ENCODE measurements at regions not wholly inside any gene's neighbourhood (a gene's known extent, or its start where the extent isn't known, plus 50 kb on each side); places are given as distances from the start of the nearest gene placed in this dataset.
"Not testable (repeated sequence)": the region's sequence is repeated elsewhere in the genome, so short reads cannot be mapped to it uniquely, and the experiment has no call there.

DNA sequence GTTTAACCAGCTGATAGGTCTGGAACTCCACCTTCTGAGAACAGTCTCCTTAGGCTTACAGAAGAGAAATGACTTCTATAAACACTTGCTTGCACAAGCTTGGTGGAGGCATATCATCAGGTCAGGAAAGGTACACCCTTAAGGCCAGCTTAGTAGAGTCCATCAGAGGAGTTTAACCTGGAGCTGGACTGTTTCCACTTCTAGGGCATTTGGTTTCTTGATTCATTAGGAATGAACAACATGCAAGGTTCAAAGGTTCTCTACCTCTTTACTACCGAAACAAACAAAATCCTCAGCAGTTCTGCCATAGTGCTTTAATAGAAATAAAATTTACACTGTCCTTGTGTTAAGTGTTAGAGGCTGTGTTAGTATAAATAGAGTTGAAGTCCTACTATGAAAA is 171.4 kb upstream of the NPY2R start:
- ATAC-seq: no peak

DNA sequence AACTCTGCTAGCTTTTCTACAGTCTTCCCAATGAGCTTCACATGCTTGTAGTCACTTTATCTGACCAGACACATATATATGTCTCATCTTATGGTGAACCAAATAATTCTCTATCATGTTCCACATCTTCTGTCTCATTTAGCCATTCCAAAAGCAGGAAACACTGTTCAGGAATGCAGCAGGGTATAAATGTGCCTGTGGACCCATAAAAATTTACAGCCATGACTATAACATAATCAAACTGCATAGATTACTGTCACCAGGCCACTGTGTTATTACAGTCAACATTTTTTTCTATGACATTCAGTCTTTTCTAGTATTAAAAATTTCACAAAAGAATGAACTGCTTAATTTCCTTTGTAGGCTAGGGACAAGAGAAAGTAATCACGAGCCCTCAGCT is 170.0 kb upstream of the NPY2R start:
- no peak for ATAC-seq

DNA sequence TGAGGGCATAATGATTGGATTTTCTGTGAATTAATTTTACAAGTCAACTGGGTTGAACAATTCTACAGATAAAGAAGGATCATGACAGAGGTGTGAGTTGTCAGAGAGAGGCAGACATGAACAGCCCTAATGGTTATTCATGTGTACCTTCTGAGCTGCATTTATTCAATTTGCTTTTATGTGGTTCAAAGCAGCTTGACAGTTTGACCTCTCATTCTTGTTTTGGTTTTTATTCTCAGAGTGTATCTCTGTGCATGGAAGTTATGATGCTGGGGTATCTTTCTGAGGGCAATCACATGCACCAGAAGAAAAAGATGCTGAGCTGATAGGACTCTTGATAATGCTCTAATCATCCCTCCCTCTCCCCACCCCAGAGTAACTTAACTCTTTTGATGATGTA is 169.3 kb upstream of the NPY2R start:
- no peak for ATAC-seq

DNA sequence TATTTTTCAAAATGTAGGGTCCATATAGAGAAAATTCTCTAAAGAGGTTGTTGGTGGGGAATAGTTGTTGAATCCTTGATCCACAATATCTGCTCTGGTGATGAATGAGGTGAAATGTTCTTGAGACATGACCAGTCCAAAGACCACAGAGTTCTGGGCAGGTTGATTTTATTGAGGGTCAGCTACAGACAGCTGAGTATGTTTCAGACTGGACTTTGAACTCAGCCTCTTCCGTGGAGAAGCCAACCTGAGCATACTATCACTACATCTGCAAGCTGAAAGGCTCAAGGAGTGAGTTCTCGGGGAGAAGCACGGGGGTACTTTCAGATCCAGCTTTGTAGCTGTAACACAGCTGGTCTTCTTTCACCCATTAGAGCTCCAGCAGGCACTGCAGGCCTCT is 168.4 kb upstream of the NPY2R start:
- ATAC-seq: no peak

DNA sequence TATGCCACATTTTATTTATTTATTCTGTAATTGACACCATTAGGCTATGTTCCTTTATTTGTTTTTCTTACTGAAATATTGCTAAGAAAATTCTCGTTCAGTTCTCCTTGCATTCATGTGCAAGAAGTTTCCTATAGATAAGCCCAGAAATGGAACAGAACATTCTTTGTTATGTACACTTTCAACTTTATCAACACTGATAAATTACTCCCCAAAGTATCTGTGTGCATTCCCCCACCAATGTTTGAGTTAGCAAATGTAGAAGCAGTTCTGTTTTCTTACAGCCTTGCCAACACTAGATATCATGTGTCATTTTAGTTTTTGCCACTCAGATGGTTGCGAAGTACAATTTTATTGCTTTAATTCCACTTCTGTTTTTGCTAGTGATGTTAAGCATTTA is 166.4 kb upstream of the NPY2R start:
- no peak for ATAC-seq

DNA sequence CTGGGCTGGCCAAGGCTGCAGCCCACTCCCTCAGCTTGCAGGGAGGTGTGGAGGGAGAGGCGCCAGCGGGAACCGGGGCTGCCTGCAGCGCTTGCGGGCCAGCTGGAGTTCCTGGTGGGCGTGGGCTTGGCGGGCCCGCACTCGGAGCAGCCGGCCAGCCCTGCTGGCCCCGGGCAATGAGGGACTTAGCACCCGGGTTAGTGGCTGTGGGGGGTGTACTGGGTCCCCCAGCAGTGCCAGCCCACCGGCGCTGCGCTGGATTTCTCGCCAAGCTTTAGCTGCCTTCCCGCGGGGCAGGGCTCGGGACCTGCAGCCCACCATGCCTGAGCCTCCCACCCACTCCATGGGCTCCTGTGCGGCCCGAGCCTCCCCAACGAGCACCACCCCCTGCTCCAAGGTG is 164.2 kb upstream of the NPY2R start:
- not testable (repeated sequence) for ATAC-seq

DNA sequence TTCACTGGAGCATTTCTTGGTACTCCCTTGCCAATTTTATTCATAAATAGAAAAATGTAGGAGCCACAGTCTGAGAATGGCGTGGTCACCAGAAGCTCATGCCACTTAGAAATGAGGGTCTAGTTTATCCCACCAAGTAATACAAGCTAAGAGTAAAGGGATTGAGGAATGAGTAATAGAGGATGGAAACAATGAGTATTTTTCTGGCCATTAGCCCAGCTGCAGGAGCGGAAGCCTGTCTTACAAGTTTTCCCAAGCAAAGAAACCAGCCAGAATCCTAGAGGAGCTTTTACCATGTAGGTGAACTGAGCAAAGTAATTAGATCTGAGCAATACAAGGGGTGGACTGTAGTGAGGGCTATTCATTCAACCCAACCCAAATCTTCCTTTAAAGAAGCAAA is 160.7 kb upstream of the NPY2R start:
- no peak for ATAC-seq

DNA sequence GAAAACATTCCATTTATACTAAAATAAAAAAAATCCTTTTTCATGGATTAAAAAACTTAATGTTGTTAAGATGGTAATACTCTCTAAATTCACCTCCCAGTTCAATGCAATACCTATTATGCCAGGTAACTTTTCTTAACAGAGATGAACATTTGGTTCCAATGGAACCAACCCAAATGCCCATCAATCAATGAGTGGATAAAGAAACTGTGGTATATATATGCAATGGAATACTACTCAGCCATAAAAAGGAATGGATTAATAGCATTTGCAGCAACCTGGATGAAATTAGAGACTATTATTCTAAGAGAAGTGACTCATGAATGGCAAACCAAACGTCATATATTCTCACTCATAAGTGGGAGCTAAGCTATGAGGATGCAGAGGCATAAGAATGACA is 154.4 kb upstream of the NPY2R start:
- not testable (repeated sequence) for ATAC-seq

DNA sequence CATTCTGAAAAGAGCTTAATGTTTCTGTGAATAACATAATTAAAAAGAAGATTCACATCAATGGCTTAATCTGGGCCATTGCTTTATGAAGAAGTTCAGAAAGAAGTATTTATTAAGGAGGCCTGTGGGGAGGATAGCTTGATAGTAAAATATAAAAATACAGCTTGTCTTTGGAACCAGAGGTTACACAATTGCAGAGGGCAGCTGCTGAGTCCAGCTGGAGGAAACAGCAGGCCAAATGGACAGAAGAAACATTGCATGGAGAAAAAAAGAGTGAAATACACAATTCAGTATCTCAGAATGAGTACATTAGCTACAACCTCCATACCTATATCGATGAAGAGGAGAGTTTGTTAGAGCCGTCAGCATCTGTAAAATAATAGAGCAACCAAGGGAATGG is 148.0 kb upstream of the NPY2R start:
- ATAC-seq: no peak

DNA sequence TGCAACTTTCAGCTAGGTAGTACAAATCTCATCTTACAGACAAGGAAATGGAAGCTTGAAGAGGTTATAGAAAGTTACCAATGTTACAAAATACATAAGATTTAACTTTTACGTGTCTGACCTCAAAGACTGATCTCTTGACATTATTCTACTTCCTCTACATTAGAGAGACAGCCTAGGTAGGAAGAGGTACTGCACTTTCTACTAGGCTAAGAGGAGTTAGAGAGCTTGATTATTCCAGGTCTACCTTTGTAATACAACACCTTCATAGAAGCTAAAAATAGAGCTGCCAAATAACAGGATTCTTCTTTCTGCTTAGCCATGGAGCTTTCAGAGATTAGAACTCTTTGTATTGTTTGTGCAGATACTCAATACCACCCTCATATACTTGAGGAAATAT is 147.6 kb upstream of the NPY2R start:
- no peak for ATAC-seq

DNA sequence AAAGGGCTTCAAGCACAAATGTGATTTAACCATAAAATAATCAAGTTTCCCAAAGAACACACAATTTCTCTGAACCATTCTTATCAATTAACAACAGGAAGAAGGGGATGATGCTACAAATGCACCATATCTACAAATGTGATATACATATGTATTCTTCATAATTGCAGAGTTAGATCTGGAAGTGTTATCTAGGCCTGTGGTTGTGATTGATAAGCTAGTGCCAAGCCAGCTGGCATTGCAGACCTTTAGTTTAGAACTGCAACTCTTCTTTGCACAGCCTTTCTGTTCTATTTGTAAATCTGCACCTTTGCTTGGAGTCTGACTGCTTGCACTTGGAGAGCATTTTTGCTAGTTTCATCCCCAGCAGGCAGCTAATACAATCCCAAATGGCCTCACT is 145.5 kb upstream of the NPY2R start:
- no peak for ATAC-seq

DNA sequence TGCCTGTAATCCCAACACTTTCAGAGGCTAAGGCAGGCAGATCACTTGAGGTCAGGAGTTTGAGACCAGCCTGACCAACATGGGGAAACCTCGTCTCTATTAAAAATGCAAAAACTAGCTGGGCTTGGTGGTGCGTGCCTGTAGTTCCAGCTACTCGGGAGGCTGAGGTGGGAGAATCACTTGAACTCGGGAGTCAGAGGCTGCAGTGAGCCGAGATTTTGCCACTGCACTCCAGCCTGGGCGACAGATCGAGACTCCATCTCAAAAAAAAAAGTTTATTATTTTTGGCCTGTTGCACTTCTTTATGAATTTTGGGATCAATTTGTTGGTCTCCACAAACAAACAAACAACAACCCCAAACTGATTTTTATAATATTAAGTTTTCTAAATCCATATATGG is 143.5 kb upstream of the NPY2R start:
- ATAC-seq: not testable (repeated sequence)

DNA sequence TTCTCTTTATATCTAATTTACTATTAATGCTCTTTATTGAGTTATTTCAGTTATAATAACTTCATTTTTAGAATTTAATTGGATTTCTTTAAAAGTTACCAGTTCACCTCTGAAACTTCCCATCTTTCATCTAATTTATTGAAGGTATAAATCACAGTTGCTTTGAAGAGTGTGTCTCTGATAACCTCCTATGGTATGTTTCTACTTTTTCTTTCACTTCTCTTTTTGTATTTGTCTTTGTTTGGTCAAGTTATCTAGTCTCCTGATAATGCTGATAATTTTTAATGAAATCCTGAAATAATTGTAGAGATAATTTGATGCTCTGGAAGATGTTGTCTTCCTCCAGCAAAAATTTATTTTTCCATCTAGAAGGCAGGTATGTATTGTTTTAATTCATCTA is 141.6 kb upstream of the NPY2R start:
- no peak for ATAC-seq

DNA sequence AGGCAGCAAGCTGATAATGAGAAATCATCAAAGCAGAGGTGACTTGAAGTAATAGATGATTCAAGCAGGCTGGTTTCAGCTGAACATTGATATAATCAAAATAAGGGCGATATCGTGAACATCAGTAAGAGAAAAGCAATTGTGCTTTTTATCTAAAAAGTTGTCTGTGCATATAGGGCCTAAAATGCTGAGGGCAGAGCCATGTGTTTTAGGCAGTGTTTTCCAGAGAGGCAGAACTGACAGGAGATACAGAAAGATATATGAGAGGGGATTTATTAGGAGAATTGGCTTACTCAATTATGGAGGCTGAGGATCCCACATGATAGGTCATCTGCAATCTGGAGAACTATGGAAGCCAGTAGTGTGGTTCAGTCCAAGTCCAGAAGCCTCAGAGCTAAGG is 136.5 kb upstream of the NPY2R start:
- no peak for ATAC-seq

DNA sequence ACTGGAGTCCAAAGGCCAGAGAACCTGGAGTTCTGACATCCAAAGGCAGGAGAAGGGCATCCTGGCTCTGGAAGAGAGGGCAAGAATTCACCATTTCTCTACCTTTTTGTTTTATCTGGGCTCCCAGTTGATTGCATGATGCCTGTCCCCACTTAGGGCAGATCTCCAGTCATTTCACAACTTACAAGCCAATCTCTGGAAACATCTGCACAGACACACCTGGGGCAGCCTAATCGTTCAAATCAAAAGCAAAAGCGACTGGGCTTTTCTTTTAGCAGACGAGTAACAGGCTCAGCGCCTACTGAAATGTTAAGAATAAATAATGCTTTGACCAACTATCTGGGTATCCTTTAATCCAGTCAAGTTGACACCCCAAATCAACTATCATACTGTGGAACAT is 136.0 kb upstream of the NPY2R start:
- ATAC-seq: no peak

DNA sequence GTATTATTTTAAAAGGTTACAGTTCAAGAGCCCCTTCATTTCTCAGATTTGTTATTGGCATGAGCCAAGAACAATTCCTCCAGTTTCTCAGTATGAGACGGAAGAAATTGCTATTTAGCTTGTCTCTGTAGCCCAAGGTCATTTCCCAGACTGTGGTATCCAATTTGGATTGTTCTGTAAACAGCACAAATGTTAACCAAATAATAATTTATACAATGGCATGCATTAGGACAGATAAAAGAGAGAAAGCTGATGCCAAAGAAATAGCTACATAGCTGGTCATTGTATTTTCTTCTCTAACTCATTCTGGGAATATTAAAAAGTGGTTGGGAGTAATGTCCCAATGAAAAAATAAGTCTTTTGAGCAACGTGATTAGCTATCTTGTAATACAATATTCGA is 134.6 kb upstream of the NPY2R start:
- no peak for ATAC-seq

DNA sequence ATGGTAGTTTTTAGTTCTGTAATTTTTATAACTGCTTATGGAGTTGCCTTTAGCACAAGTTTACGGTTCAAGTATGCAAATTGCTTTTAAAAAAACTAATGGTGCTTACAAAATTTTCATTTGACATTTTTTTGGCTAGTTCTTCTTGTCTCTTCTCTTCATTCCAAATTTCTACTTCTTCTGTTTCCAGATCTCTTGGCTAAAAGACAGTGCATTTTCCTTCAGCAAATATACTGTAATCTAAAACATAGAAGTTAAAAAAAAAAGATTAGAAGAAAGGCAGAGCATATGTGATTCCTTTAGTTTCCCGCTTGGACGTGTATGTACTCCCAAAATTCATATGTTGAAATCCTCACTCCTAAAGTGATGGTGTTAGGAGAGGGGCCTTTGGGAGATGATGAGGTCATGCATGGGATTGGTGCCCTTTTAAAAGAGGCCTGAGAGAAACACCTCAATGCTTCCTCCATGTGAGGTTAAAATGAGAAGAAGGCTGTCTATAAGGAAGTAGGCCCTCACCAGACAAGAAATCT is 132.1 kb upstream of the NPY2R start:
- no peak for ATAC-seq

DNA sequence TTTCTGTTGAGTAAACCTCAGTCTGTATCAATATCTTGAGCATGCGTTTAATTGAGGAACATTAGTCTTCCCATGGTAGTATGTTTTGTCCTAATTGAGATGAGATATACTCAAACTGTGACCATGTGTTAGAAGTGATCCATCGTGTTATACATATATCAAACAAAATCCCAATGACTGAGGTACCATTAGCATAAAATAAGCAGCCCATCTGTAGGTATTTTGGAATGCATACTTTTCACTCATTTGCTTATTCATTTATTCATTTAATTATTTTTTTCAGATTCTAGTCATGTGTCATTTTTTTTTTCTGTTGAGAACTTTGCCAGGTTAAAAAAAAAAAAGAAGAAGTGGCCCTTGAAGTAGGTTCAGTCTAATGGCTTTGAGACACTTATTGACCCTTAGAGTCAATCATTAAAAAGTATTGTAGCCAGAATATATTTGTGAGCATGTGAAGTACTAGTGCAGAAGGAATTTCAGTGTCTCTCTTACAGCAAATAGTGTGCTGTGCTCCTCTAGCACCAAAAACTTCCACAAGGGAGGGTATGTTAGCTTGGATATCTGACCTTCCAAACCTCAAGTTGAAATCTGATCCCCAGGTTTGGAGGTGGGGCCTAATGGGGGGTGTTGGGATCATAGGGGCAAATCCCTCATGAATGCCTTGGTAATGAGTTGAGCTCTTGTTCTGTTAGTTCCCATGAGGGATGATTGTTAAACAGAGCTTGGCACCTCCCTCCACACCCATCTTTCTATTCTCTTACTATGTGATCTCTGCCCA is 130.8 kb upstream of the NPY2R start:
- ATAC-seq: no peak

DNA sequence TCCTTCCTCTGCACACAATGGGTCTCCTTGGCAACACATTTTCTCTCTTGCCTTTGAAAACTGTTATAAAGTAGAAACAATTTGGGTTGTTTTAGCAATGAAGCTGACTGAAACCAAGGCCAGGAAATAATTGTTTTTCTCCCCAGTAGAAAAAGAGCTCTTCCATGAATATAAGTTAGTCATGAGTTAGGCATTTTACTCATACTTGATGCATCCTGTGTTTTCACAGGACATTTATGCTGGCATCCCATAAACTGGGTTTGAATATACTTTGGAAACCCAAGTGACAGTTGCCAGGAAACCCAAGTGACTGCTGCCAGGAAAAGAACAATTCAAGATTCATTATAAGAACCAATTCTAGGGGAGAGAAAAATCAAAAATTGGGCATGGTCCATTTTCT is 128.6 kb upstream of the NPY2R start:
- ATAC-seq: no peak

DNA sequence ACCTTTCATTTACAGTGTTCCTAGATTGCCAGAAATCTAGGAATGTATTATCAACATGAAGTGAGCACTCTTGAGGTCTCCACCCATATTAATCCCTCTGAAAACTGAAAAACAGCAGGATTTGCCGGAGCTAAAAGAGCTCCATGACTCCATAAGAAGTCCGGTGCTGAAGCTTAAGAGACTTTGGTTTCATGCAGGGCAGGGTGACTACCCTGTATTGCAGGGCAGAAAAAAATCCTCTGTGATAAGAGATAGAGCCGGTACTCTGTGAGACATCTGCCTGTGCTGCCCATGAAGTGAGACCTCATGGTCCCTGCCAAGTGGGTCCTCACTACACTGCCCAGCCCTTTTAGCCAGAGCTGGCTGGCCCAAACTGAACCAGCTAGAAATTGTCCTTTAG is 127.2 kb upstream of the NPY2R start:
- no peak for ATAC-seq

DNA sequence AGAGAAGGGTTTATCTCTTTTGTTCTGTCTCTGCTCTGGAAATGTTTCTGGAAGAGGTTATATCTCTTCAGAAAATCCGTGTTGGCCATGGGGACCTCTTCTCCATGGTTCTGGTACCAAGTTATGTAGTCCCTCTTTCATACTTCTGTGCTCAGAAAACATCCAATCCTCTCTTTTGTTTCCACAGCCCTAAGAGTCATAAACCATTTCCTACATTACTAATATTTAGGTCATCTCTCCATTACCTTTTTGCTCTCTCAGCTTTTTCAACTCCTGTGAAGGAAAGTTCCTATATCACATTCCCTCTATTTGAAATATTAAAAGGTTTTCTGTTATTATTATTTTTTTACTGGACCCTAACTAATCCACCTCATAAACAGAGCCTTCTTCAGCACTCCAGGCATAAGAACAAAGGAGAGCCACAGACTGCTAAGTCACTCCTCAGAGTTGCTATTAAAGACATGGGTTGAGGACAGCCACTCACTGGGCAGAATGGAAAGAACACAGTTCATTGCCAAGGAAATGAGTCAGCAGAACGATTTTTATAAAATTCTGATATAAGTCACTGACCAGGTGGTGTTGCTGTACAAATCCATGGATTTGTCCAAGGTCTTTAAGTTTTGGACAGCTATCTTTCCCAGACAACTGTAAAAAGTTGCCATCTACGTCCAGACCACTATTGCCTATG is 122.4 kb upstream of the NPY2R start:
- ATAC-seq: no peak

DNA sequence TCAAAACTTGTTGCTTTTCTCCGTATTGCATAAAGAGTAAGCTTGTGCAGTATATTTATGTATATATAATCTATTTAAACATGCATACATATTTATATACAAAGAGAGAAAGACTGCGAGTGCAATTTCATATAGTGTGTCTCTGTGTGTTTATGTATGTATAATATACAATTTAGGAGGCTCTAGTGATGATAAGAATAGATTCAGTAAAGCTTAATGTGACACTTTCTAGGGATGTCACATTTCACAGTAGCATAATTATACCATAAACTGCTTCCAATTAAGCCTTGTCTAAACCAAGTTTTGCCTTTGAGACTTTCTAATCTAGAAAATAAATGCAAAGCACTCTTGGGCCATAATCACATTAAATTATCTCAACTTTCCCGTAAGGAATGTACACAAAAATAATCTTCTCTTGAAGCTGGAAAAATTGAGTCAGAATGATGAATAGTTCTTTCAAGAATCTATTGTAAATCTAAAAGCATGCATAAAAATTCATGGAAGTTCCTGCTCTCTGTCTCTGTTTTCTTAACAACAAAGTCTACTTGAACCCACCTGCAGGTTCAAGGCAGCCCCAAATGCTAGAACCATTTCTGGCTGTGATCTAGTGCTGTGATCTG is 114.1 kb upstream of the NPY2R start:
- no peak for ATAC-seq

DNA sequence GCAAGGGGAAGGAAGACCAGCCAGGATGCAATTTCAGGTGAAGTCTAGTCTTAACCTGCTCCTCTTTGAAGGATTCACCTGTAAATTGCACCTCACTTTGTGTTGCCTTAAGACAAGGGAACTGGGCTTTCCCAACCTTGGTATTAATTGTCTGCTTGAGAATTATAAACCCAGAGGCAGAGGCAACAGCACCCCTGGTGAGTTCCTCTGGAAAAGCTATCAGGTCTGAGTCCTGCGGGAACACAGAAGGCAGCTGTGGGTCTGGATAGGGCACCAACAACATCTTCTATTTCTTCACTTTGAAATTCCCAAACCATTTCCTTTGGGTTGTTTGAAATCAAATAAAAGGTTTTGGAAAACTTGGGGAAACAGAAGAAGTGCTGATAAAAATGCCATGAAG is 109.2 kb upstream of the NPY2R start:
- ATAC-seq: no peak

DNA sequence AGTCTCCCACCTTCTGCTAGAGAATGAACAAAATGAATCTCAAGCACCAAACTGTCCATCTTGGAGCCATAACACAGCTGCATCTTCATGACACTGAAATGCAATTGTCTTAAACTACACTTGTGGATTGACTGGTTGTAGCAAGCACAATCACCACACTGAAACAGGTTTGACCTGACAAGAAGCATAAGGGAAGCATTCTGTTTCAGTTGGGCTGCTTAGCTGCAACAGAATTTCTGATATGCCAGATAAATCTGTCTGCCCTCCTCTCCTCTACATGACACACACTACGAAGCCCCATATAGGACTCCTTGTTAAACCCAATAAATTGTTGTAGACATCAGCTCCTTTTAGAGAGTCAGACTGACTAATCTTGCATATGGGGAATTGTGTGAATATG is 101.8 kb upstream of the NPY2R start:
- ATAC-seq: no peak

All from esophagus mucosa (tissue), 1 donor.